B cell (primary cell): ENCODE measurements at regions not wholly inside any gene's neighbourhood (a gene's known extent, or its start where the extent isn't known, plus 50 kb on each side); places are given as distances from the start of the nearest gene placed in this dataset.
"Not testable (repeated sequence)": the region's sequence is repeated elsewhere in the genome, so short reads cannot be mapped to it uniquely, and the experiment has no call there.

Experiments
- ATAC-seq: fragments of 200-7000 bp; cut with Tn5 transposase; one replicate; pipeline ENCODE4 v1.10.0; 2021; ENCODE audit warnings: low read depth, mild to moderate bottlenecking, moderate number of reproducible peaks, moderate library complexity
- CTCF ChIA-PET: fragments of 350-600 bp; sonication (Branson Sonifier 250); formaldehyde crosslinking; loops from one replicate; lab custom pipeline; 2021; ENCODE audit warnings: antibody characterized with exemption, inconsistent platforms; lab: Charles Lee
- POLR2A ChIA-PET: fragments of 350-600 bp; sonication (Branson Sonifier 250); formaldehyde crosslinking; loops from one replicate; lab custom pipeline; 2021; ENCODE audit warnings: antibody characterized with exemption; lab: Charles Lee
- DNase-seq: peaks from one replicate; pipeline ENCODE4 v3.0.0; 2013
- H2AFZ ChIP-seq: 2 replicates; pipeline ENCODE4 v1.6.1; 2012; ENCODE audit warnings: mild to moderate bottlenecking, low read depth, low read length; ENCODE audit not compliant: insufficient read depth, poor library complexity, severe bottlenecking
- H3K27ac ChIP-seq, 2 donors: 1 replicate in 1 of 2; 2 replicates in 1 of 2; pipeline ENCODE4 v1.5.1; 2012 to 2013; ENCODE audit warnings: low read length in 2 of 2, mild to moderate bottlenecking in 2 of 2, moderate library complexity in 1 of 2
- H3K27me3 ChIP-seq, 4 experiments: fragments of 200-600 bp in 1 of 4; sonication (generic) in 1 of 4; replicated peaks in 1 of 4; 1 replicate in 2 of 4; 2 replicates in 2 of 4; pipeline versions ENCODE4 v1.6.1 to v1.7.0; 2013 to 2016; ENCODE audit warnings: low read length in 3 of 4, mild to moderate bottlenecking in 2 of 4, mixed read lengths in 1 of 4, moderate library complexity in 1 of 4; ENCODE audit not compliant: insufficient read depth in 4 of 4, control insufficient read depth in 3 of 4; ENCODE audit errors: control extremely low read depth in 1 of 4
- H3K36me3 ChIP-seq, 2 experiments: replicated peaks in 1 of 2; 1 replicate in 1 of 2; 2 replicates in 1 of 2; pipeline versions ENCODE4 v1.6.1 to v1.7.1; 2013; ENCODE audit warnings: low read length in 1 of 2; ENCODE audit not compliant: insufficient read depth in 2 of 2, control insufficient read depth in 1 of 2; ENCODE audit errors: control extremely low read depth in 1 of 2, extremely low read depth in 1 of 2
- H3K4me1 ChIP-seq, 2 donors: fragments of 200-600 bp in 1 of 2; sonication (generic) in 1 of 2; 1 replicate in 1 of 2; 2 replicates in 1 of 2; pipeline versions ENCODE4 v1.5.1 to v1.6.1; 2013 to 2017; ENCODE audit warnings: low read length in 2 of 2; ENCODE audit not compliant: control insufficient read depth in 2 of 2, insufficient read depth in 2 of 2
- H3K4me2 ChIP-seq: replicated peaks from 2 replicates; pipeline ENCODE3; 2012; ENCODE audit warnings: mild to moderate bottlenecking, low read depth, low read length; ENCODE audit not compliant: poor library complexity, severe bottlenecking
- H3K4me3 ChIP-seq, 5 experiments: fragments of 200-600 bp in 1 of 5; sonication (generic) in 1 of 5; 1 replicate in 3 of 5; 2 replicates in 2 of 5; pipeline versions ENCODE4 v1.5.1 to v1.7.0; 2011 to 2016; ENCODE audit warnings: low read length in 4 of 5, mild to moderate bottlenecking in 4 of 5, low read depth in 2 of 5, control low read depth in 1 of 5, moderate library complexity in 1 of 5; ENCODE audit not compliant: insufficient read depth in 1 of 5; ENCODE audit errors: control extremely low read depth in 1 of 5, extremely low read depth in 1 of 5
- H3K79me2 ChIP-seq: fragments of 200-600 bp; sonication (generic); one replicate; pipeline ENCODE4 v1.6.0; 2016; ENCODE audit warnings: low read length; ENCODE audit not compliant: control insufficient read depth, insufficient read depth
- H3K9ac ChIP-seq: fragments of 200-600 bp; sonication (generic); 2 replicates; pipeline ENCODE4 v1.6.1; 2017; ENCODE audit warnings: mild to moderate bottlenecking, low read length, moderate library complexity
- H3K9me3 ChIP-seq, 3 donors: one replicate each; pipeline versions ENCODE4 v1.6.1 to v1.7.1; 2013; ENCODE audit warnings: low read length in 2 of 3; ENCODE audit not compliant: control insufficient read depth in 2 of 3, insufficient read depth in 1 of 3; ENCODE audit errors: control extremely low read depth in 1 of 3
- H4K20me1 ChIP-seq: 2 replicates; pipeline ENCODE4 v1.6.0; 2012; ENCODE audit warnings: mild to moderate bottlenecking, low read length; ENCODE audit not compliant: insufficient read depth, control insufficient read depth, poor library complexity, severe bottlenecking
- H3K27ac Mint-ChIP-seq: one replicate; pipeline ENCODE4 v1.8.0; 2021; ENCODE audit warnings: mixed read lengths
- H3K27me3 Mint-ChIP-seq: one replicate; pipeline ENCODE4 v1.8.0; 2021; ENCODE audit warnings: mixed read lengths
- H3K4me1 Mint-ChIP-seq: one replicate; pipeline ENCODE4 v1.8.0; 2021; ENCODE audit warnings: mixed read lengths
- H3K4me3 Mint-ChIP-seq: one replicate; pipeline ENCODE4 v1.8.0; 2021; ENCODE audit warnings: mixed read lengths
- H3K9me3 Mint-ChIP-seq: one replicate; pipeline ENCODE4 v1.8.0; 2022; ENCODE audit warnings: mixed read lengths; ENCODE audit not compliant: insufficient read depth
- WGBS: methylation state at CpG from one replicate; pipeline ENCODE4 v1.1.5; 2013; ENCODE audit warnings: missing lambda C conversion rate; ENCODE audit not compliant: insufficient coverage; 5-methylcytosine and 5-hydroxymethylcytosine counted together
- intact Hi-C: fragments of 100-400 bp; cut with micrococcal nuclease; formaldehyde crosslinking; loops from one replicate; pipeline ENCODE4 v1.10.0; 2022

GRCh38 chr4:49560131-49560816 lies 574.2 kb downstream of the CWH43 start:
- H3K36me3 ChIP-seq, DNase-seq, intact Hi-C loops, H3K4me1 ChIP-seq, H3K9ac ChIP-seq, H3K4me1 Mint-ChIP-seq, POLR2A ChIA-PET, H3K27ac ChIP-seq, H2AFZ ChIP-seq, H3K27me3 ChIP-seq, CTCF ChIA-PET, H4K20me1 ChIP-seq, H3K27me3 Mint-ChIP-seq, H3K27ac Mint-ChIP-seq, H3K79me2 ChIP-seq, H3K4me2 ChIP-seq, ATAC-seq, H3K9me3 Mint-ChIP-seq, H3K4me3 Mint-ChIP-seq, H3K4me3 ChIP-seq: not testable (repeated sequence)
- peaks cover 0 to 13% (median 0%) of the 10 kb centered on the region in 3 donors for H3K9me3 ChIP-seq
- no CpG with 5 or more reads among the region's 9 CpGs for WGBS

- H3K27me3 ChIP-seq, H3K4me1 ChIP-seq, intact Hi-C loops, H4K20me1 ChIP-seq, H3K4me3 Mint-ChIP-seq, ATAC-seq, H3K9me3 Mint-ChIP-seq, DNase-seq, H3K79me2 ChIP-seq, CTCF ChIA-PET, H3K4me2 ChIP-seq, H3K27me3 Mint-ChIP-seq, H3K36me3 ChIP-seq, H3K4me1 Mint-ChIP-seq, POLR2A ChIA-PET, H3K9ac ChIP-seq, H2AFZ ChIP-seq, H3K4me3 ChIP-seq, H3K27ac ChIP-seq, H3K27ac Mint-ChIP-seq: not testable (repeated sequence)
- H3K9me3 ChIP-seq: peaks cover 0 to 16% (median 0%) of the 10 kb centered on the region in 3 donors
- 34% methylated on average over 3 of the region's 3 CpGs for WGBS
Measured at GRCh38 chr4:49560883-49561282, 574.8 kb downstream of the CWH43 start.

- WGBS: 45% methylated on average over 2 of the region's 2 CpGs
- H3K4me3 Mint-ChIP-seq, intact Hi-C loops: not testable (repeated sequence)
Measured at GRCh38 chr4:49570248-49570647, 584.2 kb downstream of the CWH43 start.

GRCh38 chr4:49573666-49574215 lies 587.7 kb downstream of the CWH43 start:
- intact Hi-C loops, H3K4me2 ChIP-seq, ATAC-seq, POLR2A ChIA-PET, H3K27me3 ChIP-seq, H3K27ac ChIP-seq, H3K4me3 ChIP-seq, DNase-seq, H3K27ac Mint-ChIP-seq, H3K79me2 ChIP-seq, H3K4me1 Mint-ChIP-seq, H3K4me3 Mint-ChIP-seq, CTCF ChIA-PET, H3K9me3 Mint-ChIP-seq, H4K20me1 ChIP-seq, H3K4me1 ChIP-seq, H2AFZ ChIP-seq, H3K27me3 Mint-ChIP-seq, H3K36me3 ChIP-seq, H3K9ac ChIP-seq: not testable (repeated sequence)
- H3K9me3 ChIP-seq: peaks cover 0 to 17% (median 2%) of the 10 kb centered on the region in 3 donors
- 46% methylated on average over 2 of the region's 2 CpGs for WGBS

More at GRCh38 chr4:49570248-49570647, 584.2 kb downstream of the CWH43 start:
- CTCF ChIA-PET, H3K79me2 ChIP-seq, H4K20me1 ChIP-seq, H3K4me3 ChIP-seq, H3K4me2 ChIP-seq, H3K4me1 ChIP-seq, H3K27me3 Mint-ChIP-seq, H3K27me3 ChIP-seq, ATAC-seq, H3K4me1 Mint-ChIP-seq, H3K9ac ChIP-seq, H3K27ac ChIP-seq, H3K9me3 ChIP-seq, POLR2A ChIA-PET, H3K36me3 ChIP-seq, H3K27ac Mint-ChIP-seq, DNase-seq, H3K9me3 Mint-ChIP-seq, H2AFZ ChIP-seq: not testable (repeated sequence)
